Liver (tissue), 8 donors: ENCODE measurements at regions not wholly inside any gene's neighbourhood (a gene's known extent, or its start where the extent isn't known, plus 50 kb on each side); places are given as distances from the start of the nearest gene placed in this dataset.

Source experiments
- DNase-seq: peaks from one replicate; pipeline ENCODE4 v3.0.0-alpha.2; 2017; ENCODE audit warnings: low spot score
- H3K27ac ChIP-seq, 2 donors: one replicate each; pipeline ENCODE4 v1.7.0; 2013; ENCODE audit warnings: inconsistent platforms in 2 of 2, low read length in 2 of 2, control low read depth in 1 of 2, low read depth in 1 of 2, mild to moderate bottlenecking in 1 of 2
- H3K27me3 ChIP-seq, 4 donors: one replicate each; pipeline versions ENCODE4 v1.6.1 to v1.7.0; 2013; ENCODE audit warnings: low read length in 3 of 4, inconsistent platforms in 1 of 4, mild to moderate bottlenecking in 1 of 4, moderate library complexity in 1 of 4; ENCODE audit not compliant: control insufficient read depth in 4 of 4, insufficient read depth in 4 of 4
- H3K36me3 ChIP-seq, 4 donors: one replicate each; pipeline versions ENCODE4 v1.6.1 to v1.7.0; 2013; ENCODE audit warnings: low read length in 3 of 4, mild to moderate bottlenecking in 3 of 4, low read depth in 1 of 4, moderate library complexity in 1 of 4; ENCODE audit not compliant: control insufficient read depth in 4 of 4, insufficient read depth in 3 of 4
- H3K4me1 ChIP-seq, 4 donors: one replicate each; pipeline versions ENCODE4 v1.6.1 to v1.7.0; 2013; ENCODE audit warnings: low read length in 3 of 4, mild to moderate bottlenecking in 3 of 4, moderate library complexity in 1 of 4; ENCODE audit not compliant: control insufficient read depth in 4 of 4, insufficient read depth in 4 of 4
- H3K4me3 ChIP-seq, 3 donors: one replicate each; pipeline versions ENCODE4 v1.6.1 to v1.7.0; 2013; ENCODE audit warnings: low read length in 3 of 3, control low read depth in 1 of 3, low read depth in 1 of 3, mild to moderate bottlenecking in 1 of 3
- H3K9ac ChIP-seq, 2 donors: one replicate each; pipeline ENCODE4 v1.7.0; 2013; ENCODE audit warnings: low read length in 2 of 2, mild to moderate bottlenecking in 2 of 2, moderate library complexity in 2 of 2, control low read depth in 1 of 2, low read depth in 1 of 2
- H3K9me3 ChIP-seq, 4 donors: one replicate each; pipeline versions ENCODE4 v1.6.1 to v1.7.0; 2013; ENCODE audit warnings: low read length in 3 of 4; ENCODE audit not compliant: control insufficient read depth in 4 of 4
- ATF3 ChIP-seq: IDR thresholded peaks from 2 replicates; pipeline ENCODE4 v1.6.1; 2016; ENCODE audit warnings: antibody characterized with exemption
- CTCF ChIP-seq: fragments of 150-350 bp; IDR thresholded peaks from 2 replicates; pipeline ENCODE4 v1.5.1; 2017; ENCODE audit warnings: improper control_type of control experiment, low read depth, low read length; ENCODE audit not compliant: missing input control
- EGR1 ChIP-seq, 2 donors: IDR thresholded peaks; 2 replicates each; pipeline ENCODE4 v1.6.1; 2016 to 2018; ENCODE audit warnings: antibody characterized with exemption in 2 of 2, low read depth in 2 of 2
- FOXA1 ChIP-seq: IDR thresholded peaks from 2 replicates; pipeline ENCODE4 v1.6.1; 2016; ENCODE audit warnings: antibody characterized with exemption
- FOXA2 ChIP-seq: IDR thresholded peaks from 2 replicates; pipeline ENCODE4 v1.6.1; 2016; ENCODE audit warnings: antibody characterized with exemption
- GABPA ChIP-seq, 2 donors: IDR thresholded peaks in 1 of 2; conservative IDR thresholded peaks in 1 of 2; 2 replicates each; pipeline ENCODE4 v1.6.1; 2016; ENCODE audit warnings: antibody characterized with exemption in 2 of 2, mild to moderate bottlenecking in 1 of 2, moderate library complexity in 1 of 2
- HNF4A ChIP-seq, 2 donors: conservative IDR thresholded peaks; 2 replicates each; pipeline ENCODE4 v1.6.1; 2016; ENCODE audit warnings: antibody characterized with exemption in 2 of 2, mild to moderate bottlenecking in 2 of 2
- HNF4G ChIP-seq: IDR thresholded peaks from 2 replicates; pipeline ENCODE4 v1.6.1; 2016; ENCODE audit warnings: antibody characterized with exemption
- JUND ChIP-seq, 2 donors: IDR thresholded peaks; 2 replicates each; pipeline ENCODE4 v1.6.1; 2016; ENCODE audit warnings: antibody characterized with exemption in 2 of 2
- NR2F2 ChIP-seq: IDR thresholded peaks from 2 replicates; pipeline ENCODE4 v1.6.1; 2016; ENCODE audit warnings: antibody characterized with exemption
- RAD21 ChIP-seq, 2 donors: IDR thresholded peaks; 2 replicates each; pipeline ENCODE4 v1.6.1; 2016; ENCODE audit warnings: antibody characterized with exemption in 2 of 2, mild to moderate bottlenecking in 2 of 2
- RXRA ChIP-seq, 2 donors: IDR thresholded peaks; 2 replicates each; pipeline ENCODE4 v1.6.1; 2017 to 2018; ENCODE audit warnings: antibody characterized with exemption in 2 of 2, mild to moderate bottlenecking in 1 of 2
- TAF1 ChIP-seq: conservative IDR thresholded peaks from 2 replicates; pipeline ENCODE4 v1.6.1; 2016; ENCODE audit warnings: antibody characterized with exemption, mild to moderate bottlenecking
- YY1 ChIP-seq: IDR thresholded peaks from 2 replicates; pipeline ENCODE4 v1.6.1; 2016; ENCODE audit warnings: antibody characterized with exemption, mild to moderate bottlenecking
- ZBTB33 ChIP-seq: IDR thresholded peaks from 2 replicates; pipeline ENCODE4 v1.6.1; 2016; ENCODE audit warnings: antibody characterized with exemption
- WGBS: extraction: QIAGEN DNeasy Blood & Tissue Kit; methylation state at CpG from one replicate; pipeline ENCODE4 v1.1.7; 2013; 5-methylcytosine and 5-hydroxymethylcytosine counted together
- TF ChIP-seq, protein P1 (sequence below): IDR thresholded peaks from 2 replicates; pipeline ENCODE4 v1.6.1; 2016; ENCODE audit warnings: antibody characterized with exemption
- TF ChIP-seq, protein P2 (sequence below): IDR thresholded peaks from 2 replicates; pipeline ENCODE4 v1.6.1; 2016; ENCODE audit warnings: antibody characterized with exemption, mild to moderate bottlenecking
- donor health status: healthy.
- donor health status: healthy.
- donor health status: healthy.
- donor health status: healthy.
- donor health status: healthy.

GRCh38 chr7:18356191-18356645, 139.3 kb upstream of the HDAC9 start (continued):
- TF ChIP-seq FOXA2 (no peak), ATF3 (no peak), JUND (IDR thresholded peaks at IDR 0.05) (no peak)

- DNase-seq: no peak
- WGBS: 93% methylated on average over 1 of the region's 1 CpG
- TF ChIP-seq GABPA (IDR thresholded peaks at IDR 0.05 in 1 of 2, conservative IDR thresholded peaks at IDR 0.05 in 1 of 2) (no peak), FOXA1 (no peak), YY1 (no peak), ATF3 (no peak), RAD21 (IDR thresholded peaks at IDR 0.05) (no peak), ZBTB33 (no peak), EGR1 (IDR thresholded peaks at IDR 0.05; ENCODE audit: low read depth in 2 of 2) (no peak), NR2F2 (no peak), HNF4G (no peak), HNF4A (conservative IDR thresholded peaks at IDR 0.05) (no peak), JUND (IDR thresholded peaks at IDR 0.05) (no peak), RXRA (IDR thresholded peaks at IDR 0.05) (no peak), CTCF (no peak), FOXA2 (no peak), TAF1 (no peak)
- TF ChIP-seq, protein P1, sequence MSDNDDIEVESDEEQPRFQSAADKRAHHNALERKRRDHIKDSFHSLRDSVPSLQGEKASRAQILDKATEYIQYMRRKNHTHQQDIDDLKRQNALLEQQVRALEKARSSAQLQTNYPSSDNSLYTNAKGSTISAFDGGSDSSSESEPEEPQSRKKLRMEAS: no peak
- TF ChIP-seq, protein P2, sequence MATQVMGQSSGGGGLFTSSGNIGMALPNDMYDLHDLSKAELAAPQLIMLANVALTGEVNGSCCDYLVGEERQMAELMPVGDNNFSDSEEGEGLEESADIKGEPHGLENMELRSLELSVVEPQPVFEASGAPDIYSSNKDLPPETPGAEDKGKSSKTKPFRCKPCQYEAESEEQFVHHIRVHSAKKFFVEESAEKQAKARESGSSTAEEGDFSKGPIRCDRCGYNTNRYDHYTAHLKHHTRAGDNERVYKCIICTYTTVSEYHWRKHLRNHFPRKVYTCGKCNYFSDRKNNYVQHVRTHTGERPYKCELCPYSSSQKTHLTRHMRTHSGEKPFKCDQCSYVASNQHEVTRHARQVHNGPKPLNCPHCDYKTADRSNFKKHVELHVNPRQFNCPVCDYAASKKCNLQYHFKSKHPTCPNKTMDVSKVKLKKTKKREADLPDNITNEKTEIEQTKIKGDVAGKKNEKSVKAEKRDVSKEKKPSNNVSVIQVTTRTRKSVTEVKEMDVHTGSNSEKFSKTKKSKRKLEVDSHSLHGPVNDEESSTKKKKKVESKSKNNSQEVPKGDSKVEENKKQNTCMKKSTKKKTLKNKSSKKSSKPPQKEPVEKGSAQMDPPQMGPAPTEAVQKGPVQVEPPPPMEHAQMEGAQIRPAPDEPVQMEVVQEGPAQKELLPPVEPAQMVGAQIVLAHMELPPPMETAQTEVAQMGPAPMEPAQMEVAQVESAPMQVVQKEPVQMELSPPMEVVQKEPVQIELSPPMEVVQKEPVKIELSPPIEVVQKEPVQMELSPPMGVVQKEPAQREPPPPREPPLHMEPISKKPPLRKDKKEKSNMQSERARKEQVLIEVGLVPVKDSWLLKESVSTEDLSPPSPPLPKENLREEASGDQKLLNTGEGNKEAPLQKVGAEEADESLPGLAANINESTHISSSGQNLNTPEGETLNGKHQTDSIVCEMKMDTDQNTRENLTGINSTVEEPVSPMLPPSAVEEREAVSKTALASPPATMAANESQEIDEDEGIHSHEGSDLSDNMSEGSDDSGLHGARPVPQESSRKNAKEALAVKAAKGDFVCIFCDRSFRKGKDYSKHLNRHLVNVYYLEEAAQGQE: no peak
These were observed 137.9 kb upstream of the HDAC9 start for GRCh38 chr7:18357691-18358090.

More at GRCh38 chr7:18357691-18358090, 137.9 kb upstream of the HDAC9 start:
- Histone ChIP-seq H3K9me3 (no peaks in the 10 kb centered on the region), H3K4me3 (no peak overlapping the region), H3K9ac (no peak overlapping the region), H3K36me3 (no peaks in the 10 kb centered on the region), H3K4me1 (no peaks in the 10 kb centered on the region), H3K27me3 (no peaks in the 10 kb centered on the region), H3K27ac (no peak overlapping the region)
